Stimulated activated CD4-positive, alpha-beta T cell treated with anti-CD3 and anti-CD28 coated beads, Interleukin-4, amount 100 ng/mL, for 4 hours (primary cell): ENCODE measurements at regions not wholly inside any gene's neighbourhood (a gene's known extent, or its start where the extent isn't known, plus 50 kb on each side); places are given as distances from the start of the nearest gene placed in this dataset.

Experiments used
- DNase-seq, 2 experiments: peaks; one replicate each; pipeline ENCODE4 v3.0.0-alpha.2; 2020

DNA sequence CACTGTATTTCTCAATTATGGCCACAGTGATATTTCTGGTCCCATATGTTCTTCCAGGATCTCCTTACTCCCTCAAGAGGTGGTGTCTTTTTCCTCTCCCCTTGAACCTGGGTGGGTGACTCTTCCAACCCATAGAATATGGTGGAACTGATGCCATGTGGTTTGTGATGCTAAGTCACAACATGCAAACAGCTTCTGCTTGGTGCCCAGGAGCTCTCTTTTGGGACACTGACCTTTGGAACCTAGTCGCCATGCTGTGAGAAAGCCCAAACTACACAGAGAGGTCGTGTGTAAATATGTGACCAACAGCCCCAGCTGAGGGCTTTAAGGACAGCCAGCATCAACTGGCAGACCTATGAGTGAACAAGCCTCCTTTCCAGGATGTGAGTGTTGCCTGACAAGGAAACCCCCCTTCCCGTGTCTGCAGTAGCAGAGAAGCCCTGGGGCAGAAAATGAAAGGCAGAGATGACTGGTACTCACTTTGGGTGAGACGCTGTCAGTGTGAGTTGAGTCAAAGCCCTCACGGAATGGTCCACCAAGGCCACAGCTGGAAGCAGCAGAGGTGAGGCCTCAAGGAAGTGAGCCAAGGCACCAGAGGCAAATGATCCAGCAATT lies 223.4 kb downstream of the BCOR start:
- peak; percentile 13 to 37 for DNase-seq

DNA sequence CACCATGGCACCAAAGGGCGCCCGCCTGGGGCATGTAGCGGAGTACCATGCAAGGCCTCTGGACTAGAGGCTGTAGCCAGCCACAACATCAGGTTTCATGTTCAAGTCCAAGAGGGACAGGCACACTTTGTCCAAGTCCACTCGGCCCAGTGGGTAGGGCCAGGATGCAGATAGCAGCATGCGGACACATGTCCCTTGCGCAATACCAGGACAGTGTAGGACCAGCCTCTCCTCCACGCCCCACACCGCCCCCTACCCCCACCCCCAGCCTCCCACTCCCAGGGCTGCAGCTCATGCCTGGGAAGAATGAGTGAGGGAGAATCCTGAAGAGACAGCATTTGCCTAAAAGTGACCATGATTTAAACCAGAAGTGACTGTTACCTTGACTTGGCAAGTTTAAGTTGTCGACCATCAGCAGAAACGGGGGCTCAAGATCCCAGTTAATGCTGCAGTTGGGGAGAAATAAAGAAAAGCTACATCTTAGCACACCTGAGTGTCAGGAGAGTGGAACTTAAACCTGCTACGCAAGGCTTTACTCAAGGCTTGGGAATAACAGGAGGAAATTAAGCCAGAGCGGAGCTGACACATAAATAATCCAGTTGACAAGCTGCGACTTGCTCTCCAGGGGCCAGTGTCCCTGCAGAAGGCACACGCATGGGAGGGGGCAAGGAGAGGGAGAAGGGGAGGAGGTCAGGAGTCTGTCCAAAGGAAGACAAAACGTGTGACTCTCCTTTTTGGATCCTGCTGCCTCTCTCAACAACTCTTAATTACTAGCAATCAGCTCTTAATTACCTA lies 221.7 kb downstream of the BCOR start:
- DNase-seq = no peak

DNA sequence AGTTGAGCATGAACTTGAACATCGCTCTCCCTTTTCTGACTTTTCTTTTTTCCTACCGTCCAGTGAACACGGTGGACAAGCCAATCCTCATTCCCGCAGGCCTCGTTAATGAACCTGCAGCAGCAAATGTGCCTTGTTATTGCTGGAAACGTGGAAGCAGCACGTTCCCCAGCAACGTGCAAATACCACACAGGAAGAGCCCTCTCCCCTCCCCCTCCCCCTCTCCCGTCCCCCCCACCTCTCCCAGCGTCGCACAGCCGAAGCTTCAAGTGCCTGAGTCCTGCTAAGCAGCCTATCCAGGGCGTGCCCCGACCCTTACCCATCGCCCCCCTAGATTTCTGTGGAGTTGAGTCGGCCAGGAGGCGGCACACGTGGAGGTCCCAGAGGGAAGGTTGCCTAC lies 219.9 kb downstream of the BCOR start:
- no peak for DNase-seq

DNA sequence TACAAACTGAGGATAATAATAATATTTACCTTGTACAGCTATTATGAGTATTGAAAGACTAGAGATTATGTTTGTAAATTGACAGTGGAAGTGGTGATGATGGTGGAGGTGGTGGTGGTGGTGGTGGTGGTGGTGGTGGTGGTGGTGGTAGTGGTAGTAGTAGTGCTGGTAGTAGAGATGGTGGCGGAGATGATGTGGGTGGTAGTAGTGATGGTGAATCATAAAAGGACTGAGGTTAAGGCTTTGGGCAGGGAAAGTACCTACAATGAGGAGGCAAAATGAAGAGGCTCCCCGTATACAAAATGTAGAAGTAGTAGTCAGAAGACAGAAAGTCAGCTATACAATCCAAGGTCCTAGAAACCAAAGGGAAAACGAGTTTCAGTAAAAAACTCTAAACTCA lies 214.1 kb downstream of the BCOR start:
- peak; percentile 23 to 57 for DNase-seq

DNA sequence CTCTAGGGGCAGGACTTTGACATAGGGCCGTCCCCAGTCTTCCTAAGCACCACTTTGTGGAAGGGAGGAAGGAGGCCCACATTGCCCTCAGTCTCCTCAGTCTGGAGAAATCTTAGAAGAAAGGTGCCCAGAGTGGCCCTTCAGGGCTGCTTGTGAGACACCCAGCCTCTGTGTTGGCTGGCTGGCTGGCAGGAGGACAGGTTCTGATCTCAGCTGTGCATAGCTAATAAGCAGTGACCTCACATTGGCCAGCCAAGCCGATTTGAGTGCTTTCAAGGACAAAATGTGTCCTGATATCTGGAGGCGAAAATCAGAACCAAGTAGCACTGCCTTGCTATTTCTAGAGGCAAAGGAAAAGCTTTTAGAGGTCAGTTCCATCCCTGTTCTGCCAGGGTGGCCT lies 211.5 kb downstream of the BCOR start:
- no peak for DNase-seq

DNA sequence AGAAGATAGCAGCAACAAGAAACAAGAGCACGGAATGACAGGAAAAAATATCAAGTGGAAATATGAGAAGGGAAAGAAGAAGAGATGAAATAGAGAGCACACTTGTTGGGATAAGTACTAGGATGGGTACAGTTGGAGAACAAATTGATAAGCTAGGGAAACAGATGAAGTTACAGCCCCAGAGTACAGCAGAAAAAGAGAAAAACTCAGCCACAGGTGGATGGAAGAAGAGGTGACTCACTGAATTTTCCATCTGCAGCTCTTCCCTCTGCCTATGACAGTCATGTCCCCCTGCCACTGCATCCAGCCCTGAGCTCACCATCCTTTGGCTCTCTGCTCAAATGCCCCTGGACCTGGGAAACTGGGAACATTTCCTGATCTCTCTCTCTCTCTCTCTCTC lies 209.0 kb downstream of the BCOR start:
- no peak for DNase-seq

DNA sequence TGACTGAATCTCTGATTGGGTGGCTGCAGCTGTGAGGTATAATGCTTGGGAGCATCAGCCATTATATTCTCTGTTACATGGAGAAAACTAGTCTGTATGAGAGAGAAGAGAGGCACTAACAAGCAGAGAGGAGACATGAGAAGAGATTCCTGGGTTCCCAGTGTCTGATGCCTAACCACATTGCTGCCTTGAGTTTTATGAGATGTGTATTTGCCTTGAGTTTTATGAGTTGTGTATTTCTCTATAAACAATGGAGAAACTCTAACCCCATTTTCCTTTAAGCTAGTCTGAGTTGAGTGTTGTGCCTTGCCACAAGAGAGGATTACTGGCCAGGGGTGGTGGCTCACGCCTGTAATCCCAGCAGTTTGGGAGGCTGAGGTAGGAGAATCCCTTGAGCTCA lies 208.1 kb downstream of the BCOR start:
- DNase-seq = no peak

DNA sequence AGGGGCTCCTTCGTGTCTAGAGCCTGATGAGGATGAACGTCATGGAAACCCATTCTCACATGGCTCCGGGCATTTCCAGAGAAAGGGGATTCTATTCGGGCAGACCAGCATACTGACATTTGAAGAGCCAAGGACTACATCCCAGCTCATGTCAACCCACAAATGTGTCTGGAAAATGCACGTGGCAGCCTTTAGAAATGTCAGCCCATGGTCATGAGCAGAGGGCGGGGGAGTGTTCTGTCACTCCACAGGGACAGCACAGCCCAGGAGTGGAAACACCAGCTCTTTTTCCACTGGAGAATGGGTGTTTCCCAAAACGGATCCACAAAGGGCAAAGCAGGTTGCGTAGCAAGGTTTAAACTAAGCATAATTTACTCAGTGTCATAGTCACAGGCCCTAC lies 207.0 kb downstream of the BCOR start:
- DNase-seq = no peak

DNA sequence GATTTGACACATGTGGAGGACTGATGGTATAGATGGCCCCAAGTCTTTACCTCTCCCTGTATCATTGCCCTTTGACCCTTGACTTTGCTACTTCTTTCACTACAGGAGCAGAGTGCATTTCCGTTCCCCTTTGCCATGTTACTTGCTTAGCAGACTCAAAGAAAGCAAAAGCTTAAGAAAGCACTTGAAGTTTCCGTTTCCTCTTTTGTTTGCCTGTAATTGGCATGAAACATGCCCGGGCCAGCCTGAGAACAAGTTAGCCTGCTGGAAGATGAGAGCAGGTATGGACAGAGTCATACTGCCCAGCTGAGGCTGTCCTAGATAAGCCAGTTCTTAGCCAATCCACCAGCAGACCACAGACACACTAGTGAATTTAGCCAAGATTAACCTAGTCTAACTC lies 206.0 kb downstream of the BCOR start:
- no peak for DNase-seq

DNA sequence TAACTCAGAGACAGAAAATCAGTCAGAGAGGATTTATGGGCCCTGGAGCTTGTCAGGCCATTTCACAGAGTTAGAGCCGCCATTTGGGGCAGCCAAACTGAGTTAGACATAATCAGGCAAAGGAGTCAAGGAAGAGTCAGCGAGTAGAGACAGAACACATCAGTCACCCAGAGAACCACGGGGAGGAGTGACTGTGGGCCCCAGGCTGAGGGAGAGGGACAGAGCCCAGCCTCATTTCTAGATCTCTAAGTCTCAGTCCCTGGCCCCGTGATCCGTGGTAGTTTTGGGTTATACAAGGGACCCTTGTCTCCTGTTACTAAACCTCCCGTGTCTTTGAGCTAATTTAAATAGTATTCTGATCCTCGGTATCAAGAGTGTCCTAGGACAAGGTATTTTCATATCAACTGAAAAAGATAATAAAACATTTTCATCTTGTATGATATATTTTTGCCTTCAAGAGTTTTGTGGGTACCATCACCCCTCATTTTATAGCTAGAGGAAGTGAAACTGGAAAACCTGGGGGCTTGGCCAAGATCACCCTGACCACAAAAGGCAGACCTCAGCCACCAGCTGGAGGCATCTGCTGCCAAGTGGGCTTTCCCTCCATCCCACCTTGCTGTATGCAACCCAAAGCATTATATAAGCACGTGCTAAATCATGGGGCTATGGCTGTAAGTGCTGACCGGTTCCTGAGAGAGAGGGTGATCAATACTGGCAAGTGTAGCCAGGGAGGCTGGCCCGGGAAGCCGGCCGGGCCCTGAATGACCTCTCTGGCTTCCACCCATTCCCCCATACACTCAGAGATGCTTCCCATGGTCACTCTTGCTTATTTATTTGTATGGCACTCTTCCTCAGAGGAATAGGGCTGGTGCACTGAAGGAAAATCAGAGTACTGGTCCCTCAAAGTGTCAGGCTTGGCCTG lies 204.1 kb downstream of the BCOR start:
- DNase-seq = no peak

DNA sequence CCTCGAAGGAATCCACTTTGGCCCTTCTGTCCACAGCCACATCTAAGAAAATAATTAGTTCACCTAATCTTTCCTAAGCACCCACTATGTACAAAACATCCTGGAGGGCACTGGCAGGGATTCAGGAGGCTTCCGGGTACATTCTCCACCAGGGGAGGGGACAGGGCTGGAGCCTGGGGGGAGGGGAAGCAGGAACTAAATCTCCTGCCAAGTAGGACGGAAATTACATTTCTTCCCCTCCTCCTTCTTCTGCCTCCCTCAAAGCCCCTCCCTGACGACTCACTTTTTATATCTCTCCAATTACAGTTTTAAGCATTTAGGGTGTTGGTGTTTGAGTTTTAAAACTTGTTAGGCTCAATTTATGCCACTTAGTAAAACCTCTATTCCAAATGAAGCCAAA lies 203.1 kb downstream of the BCOR start:
- DNase-seq = no peak

DNA sequence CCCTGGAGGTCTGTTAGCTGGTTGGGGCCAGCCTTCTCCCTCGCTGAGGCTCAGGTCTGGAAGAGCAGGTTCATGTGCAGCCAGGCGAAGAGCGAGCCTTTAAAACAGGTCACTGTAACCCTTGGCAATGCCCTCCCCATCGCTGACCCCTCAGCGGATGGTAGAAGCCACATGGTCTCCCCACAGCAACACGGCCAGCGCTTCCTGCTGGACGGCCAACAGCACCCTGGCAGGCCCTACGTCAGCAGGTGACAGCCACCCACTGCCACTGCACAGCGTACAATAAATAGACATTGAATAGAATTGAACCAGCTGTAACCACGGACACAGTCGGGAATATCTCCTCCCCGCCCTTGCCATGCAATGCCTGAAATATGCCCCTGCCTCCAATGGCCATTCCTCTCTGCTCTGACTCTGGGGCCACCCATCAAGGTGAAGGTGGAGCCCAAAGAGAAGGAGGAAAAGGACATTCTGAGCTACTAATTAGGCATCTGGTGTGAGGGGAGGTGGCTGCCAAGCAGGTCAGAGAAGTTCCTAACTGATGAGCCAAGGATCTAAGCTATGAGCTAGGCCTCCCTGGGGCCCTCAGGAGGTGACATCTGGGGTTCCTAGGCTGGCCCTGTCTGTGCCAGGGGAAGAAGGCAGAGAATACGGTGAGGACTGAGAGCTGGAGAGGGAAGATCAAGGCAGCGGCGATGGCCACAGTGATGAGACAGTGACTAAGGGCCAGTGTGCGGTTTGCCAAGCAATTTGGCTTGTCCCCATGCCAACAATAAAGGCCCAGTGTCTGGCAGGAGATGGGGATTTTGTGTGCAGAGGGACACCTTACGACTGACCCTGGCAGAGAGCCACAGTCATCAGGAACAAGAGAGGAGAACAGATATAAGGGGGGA lies 202.3 kb downstream of the BCOR start:
- DNase-seq = no peak

DNA sequence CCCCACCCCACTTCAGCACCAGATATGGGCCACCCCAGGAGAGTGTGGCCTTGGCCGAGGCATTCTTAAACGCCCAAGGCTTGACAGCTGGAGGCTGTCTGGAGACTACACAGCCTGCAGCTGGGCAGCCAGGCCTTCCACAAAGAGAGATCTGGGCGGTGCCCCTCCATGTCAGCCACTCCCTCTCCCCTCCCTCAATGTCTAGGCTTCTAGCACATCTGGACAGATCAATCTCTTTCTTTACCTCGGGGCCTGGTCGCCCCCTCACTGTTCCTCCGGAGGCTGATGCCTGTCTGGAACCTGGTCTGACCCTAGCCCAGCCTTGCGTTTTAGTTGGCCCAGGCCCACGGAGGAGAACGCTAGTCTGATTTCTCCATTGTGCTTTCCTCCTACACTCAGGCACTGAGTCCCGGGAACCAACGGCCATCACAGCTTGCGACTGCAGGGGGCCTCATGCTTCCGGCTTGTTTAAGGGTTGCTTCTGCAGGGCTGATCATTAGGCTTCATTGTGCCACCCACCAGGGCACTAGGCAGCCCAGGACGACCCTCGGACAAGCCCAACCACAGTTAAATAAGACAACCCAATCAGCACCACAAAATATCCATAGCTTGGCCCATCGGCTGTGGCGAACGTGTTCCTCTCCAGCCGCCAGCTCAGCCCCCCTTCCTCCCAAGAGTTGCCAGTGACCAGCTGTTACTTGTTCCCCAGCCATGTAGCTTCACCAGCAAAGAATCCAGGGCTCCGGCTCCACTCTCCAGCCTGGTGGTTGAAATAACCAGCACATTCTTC lies 200.6 kb downstream of the BCOR start:
- no peak for DNase-seq

DNA sequence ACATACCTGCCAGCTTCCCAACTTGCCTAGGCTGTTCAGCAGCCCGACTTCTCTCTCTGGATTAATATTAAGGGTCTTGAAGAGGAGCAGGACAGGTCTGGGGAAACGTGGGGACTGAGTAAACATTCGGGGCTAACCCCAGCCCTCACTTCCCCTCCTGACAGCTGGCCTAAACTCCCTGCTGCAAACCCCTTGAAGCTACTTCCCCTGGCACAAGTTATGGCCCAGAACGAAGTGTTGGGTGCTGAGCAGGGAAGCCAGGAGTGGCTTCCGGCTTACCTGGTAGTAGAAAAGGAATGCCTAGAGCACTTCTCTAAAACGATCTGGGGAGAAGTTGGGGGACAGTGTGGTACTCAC lies 200.0 kb downstream of the BCOR start:
- DNase-seq = no peak

DNA sequence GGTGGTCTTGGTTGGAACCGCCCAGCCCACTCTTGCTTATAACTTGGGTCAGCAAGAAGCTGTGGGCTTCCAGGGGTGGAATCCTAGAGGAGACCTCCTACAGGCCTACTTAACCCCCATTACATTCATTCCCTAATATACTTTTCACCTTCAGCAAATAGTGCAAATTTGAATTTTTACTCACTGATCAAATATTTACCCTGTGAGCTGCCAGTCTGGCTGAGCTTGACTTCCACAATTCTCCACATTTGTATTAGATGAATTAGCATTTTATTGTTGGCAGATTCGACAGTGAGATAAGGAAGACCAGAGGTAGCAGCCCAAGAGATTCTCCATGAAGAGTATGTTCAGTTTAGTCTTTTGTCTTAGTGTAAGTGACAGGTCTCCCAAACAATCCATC lies 199.6 kb downstream of the BCOR start:
- no peak for DNase-seq

DNA sequence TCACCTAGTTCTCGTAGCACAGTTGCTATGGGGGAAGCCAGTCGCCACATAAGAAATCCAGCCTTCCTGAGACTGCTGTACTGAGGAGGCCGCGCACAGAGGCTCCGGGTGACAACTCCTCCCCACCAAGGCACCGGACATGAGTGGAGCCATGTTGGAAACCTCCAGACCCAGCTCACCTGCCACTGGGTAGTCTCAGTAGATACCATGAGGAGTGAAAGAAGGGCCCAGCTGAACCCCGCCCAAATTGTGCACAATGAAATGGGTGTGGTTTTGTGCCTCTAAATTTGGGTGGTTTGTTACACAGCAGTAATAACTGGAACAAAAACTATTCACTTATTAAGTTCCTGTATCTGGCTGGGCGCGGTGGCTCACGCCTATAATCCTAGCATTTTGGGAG lies 198.7 kb downstream of the BCOR start:
- no peak for DNase-seq

DNA sequence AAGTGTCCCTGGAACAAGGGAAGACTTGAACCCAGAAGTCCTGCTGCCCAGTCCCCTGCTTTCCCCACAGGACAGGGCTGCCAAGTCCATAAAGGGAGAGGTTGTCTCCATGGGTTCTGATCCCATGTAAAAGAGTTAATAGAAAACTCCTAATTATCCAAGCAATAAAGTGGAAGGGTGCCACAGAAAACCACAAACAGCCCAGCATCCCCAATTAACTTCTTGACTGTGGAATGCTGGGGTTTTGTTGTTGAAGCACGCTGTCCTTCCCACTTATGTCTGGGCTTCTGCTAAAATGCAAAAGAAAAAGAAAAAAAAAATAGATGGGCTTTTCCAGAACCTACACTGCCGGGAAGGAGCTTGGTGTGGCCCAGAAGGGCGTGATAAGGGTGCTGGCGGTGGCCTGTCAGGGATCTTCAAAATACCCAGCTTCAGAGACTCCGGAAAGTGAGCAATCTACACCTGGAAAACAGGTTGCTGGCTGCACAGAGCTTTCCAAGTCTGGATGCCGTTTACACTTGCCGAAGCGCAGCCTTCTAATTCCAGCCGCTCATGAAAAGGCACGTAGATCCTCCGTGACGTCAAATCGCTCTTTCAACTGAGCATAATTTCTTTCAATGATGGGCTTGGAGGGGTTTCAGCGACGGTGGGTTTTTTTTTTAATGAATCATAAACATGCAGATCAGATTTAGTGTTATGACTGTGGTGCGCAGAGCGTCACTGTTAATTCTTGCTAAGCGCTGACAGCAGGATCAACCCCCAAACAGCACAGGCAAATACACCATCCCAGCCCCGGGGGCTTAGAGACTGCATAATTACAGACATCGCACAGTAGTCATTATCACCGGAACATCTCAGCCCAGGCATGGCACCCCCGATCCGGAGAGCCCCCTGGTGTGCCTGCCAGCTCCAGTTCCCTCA lies 197.6 kb downstream of the BCOR start:
- DNase-seq = no peak

DNA sequence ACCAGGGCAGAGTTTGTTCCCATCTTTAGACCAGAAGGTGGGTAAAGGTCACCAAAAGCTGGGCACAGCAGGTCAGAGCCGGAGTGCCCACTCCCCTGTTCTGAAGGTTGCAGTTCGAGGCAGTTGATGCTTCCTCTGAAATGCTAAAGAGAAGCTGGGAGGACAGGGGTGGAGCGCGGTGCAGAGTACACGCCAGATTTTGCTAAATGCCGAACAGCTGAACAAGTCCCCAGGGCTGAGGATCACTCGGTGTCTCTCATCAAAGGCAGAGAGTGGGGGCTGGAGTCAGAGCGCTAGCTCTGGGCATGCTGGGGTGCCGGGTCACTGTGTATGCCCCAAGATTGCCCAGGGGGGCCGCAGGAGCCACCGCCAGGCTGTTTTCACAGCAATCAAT lies 197.0 kb downstream of the BCOR start:
- no peak for DNase-seq

DNA sequence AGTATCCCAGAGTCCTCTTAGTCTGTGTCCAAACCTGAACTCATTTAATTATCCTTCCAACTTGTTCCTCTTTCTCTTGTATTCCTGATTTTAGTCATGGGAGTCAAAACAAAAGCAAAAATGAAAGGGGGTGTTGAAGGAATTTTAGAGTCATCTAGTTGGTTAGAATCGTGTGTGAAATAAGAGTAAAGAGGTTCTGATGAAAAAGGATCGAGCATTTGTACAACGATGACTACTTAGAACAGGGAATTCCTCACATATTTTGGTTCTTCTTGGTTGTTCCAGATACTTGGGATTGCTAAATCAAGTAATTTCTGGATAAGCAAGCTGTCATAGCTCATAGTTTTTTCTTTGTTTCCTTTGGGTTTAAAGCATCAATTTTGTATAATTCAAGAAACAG lies 194.4 kb downstream of the BCOR start:
- DNase-seq = no peak

DNA sequence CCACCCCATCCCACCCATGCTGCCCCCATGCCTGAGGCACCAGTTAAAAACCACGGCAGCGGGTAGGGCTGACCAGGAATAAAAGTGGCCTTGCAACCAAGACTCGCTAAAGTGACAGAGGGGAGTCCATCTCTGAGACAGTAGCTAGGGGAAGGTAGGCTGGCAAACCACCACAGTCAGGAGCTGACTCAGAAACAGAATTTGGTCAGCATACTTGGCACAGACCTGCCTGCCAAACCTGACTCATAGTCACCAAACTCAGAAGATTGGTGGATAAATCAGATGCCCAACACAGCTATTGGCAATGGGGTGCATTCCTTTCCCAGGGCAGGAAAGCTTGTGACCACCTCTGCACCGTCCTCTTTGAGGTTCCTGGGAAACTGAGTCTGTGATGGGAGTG lies 193.8 kb downstream of the BCOR start:
- no peak for DNase-seq
